ENCODE measurements at regions not wholly inside any gene's neighbourhood (a gene's known extent, or its start where the extent isn't known, plus 50 kb on each side); places are given as distances from the start of the nearest gene placed in this dataset.
A peak's percentile ranks its signal among the peaks of the same experiment; 100 is the strongest.

- peak in 2 of 3 donors; percentile 32 to 52 for DNase-seq
- ChIA-PET CTCF (no interaction called here), POLR2A (no interaction called here)
- Histone ChIP-seq H3K4me1 (ENCODE audit: control extremely low read depth in 1 of 4, control insufficient read depth in 4 of 4, insufficient read depth in 4 of 4, low read length in 3 of 4) (peaks cover 0 to 12% (median 8%) of the 10 kb centered on the region in 4 experiments), H3K27ac (ENCODE audit: insufficient read depth in 1 of 2, low read depth in 1 of 2, low read length in 2 of 2, poor library complexity in 1 of 2, severe bottlenecking in 2 of 2) (no peak overlapping the region), H3K27me3 (replicated peaks in 2 of 5; ENCODE audit: control insufficient read depth in 4 of 5, insufficient read depth in 5 of 5, low read length in 4 of 5) (peaks cover 0 to 1% (median 0%) of the 10 kb centered on the region in 5 experiments), H3K4me3 (ENCODE audit: control insufficient read depth in 1 of 7, extremely low read depth in 1 of 7, insufficient read depth in 4 of 7, low read depth in 2 of 7, low read length in 6 of 7) (no peak overlapping the region), H3K9me3 (ENCODE audit: control extremely low read depth in 1 of 5, control insufficient read depth in 4 of 5, insufficient read depth in 2 of 5, low read depth in 1 of 5, low read length in 4 of 5) (peaks cover 2 to 34% (median 18%) of the 10 kb centered on the region in 5 experiments), H3K36me3 (ENCODE audit: control insufficient read depth in 4 of 4, insufficient read depth in 4 of 4, low read length in 3 of 4) (no peaks in the 10 kb centered on the region)
- 53% methylated on average over 5 of the region's 5 CpGs for WGBS (ENCODE audit: insufficient coverage)
Observed at GRCh38 chr20:60292001-60292520, 333.8 kb downstream of the CDH26 start.

- ChIA-PET POLR2A (interaction anchor here (0.5 kb wide), 1 partner anchor 107 kb away, joined by 3 read pairs; no protein-coding TSS in a partner anchor), CTCF (no interaction called here)
- Histone ChIP-seq H3K9me3 (ENCODE audit: control extremely low read depth in 1 of 5, control insufficient read depth in 4 of 5, insufficient read depth in 2 of 5, low read depth in 1 of 5, low read length in 4 of 5) (peaks cover 2 to 26% (median 12%) of the 10 kb centered on the region in 5 experiments), H3K27ac (ENCODE audit: insufficient read depth in 1 of 2, low read depth in 1 of 2, low read length in 2 of 2, poor library complexity in 1 of 2, severe bottlenecking in 2 of 2) (no peak overlapping the region), H3K36me3 (ENCODE audit: control insufficient read depth in 4 of 4, insufficient read depth in 4 of 4, low read length in 3 of 4) (no peaks in the 10 kb centered on the region), H3K4me3 (ENCODE audit: control insufficient read depth in 1 of 7, extremely low read depth in 1 of 7, insufficient read depth in 4 of 7, low read depth in 2 of 7, low read length in 6 of 7) (no peak overlapping the region), H3K4me1 (ENCODE audit: control extremely low read depth in 1 of 4, control insufficient read depth in 4 of 4, insufficient read depth in 4 of 4, low read length in 3 of 4) (peaks cover 0 to 12% (median 8%) of the 10 kb centered on the region in 4 experiments), H3K27me3 (replicated peaks in 2 of 5; ENCODE audit: control insufficient read depth in 4 of 5, insufficient read depth in 5 of 5, low read length in 4 of 5) (peaks cover 0 to 1% (median 0%) of the 10 kb centered on the region in 5 experiments)
- WGBS (ENCODE audit: insufficient coverage) = 11% methylated on average over 8 of the region's 8 CpGs
- DNase-seq = peak in 2 of 3 donors; percentile 36 to 45
Observed at GRCh38 chr20:60294632-60295031, 336.4 kb downstream of the CDH26 start.

- Histone ChIP-seq H3K27ac (ENCODE audit: insufficient read depth in 1 of 2, low read depth in 1 of 2, low read length in 2 of 2, poor library complexity in 1 of 2, severe bottlenecking in 2 of 2) (no peak overlapping the region), H3K4me1 (ENCODE audit: control extremely low read depth in 1 of 4, control insufficient read depth in 4 of 4, insufficient read depth in 4 of 4, low read length in 3 of 4) (peaks cover 0 to 12% (median 8%) of the 10 kb centered on the region in 4 experiments), H3K36me3 (ENCODE audit: control insufficient read depth in 4 of 4, insufficient read depth in 4 of 4, low read length in 3 of 4) (no peaks in the 10 kb centered on the region), H3K9me3 (ENCODE audit: control extremely low read depth in 1 of 5, control insufficient read depth in 4 of 5, insufficient read depth in 2 of 5, low read depth in 1 of 5, low read length in 4 of 5) (peaks cover 2 to 21% (median 8%) of the 10 kb centered on the region in 5 experiments), H3K4me3 (ENCODE audit: control insufficient read depth in 1 of 7, extremely low read depth in 1 of 7, insufficient read depth in 4 of 7, low read depth in 2 of 7, low read length in 6 of 7) (no peak overlapping the region), H3K27me3 (replicated peaks in 2 of 5; ENCODE audit: control insufficient read depth in 4 of 5, insufficient read depth in 5 of 5, low read length in 4 of 5) (peaks cover 0 to 1% (median 0%) of the 10 kb centered on the region in 5 experiments)
- DNase-seq = no peak
- ChIA-PET POLR2A (no interaction called here), CTCF (no interaction called here)
- WGBS (ENCODE audit: insufficient coverage) = 100% methylated on average over 1 of the region's 2 CpGs
Observed at GRCh38 chr20:60295214-60295613, 337.0 kb downstream of the CDH26 start.

- Histone ChIP-seq H3K27me3 (replicated peaks in 2 of 5; ENCODE audit: control insufficient read depth in 4 of 5, insufficient read depth in 5 of 5, low read length in 4 of 5) (peaks cover 0 to 7% (median 0%) of the 10 kb centered on the region in 5 experiments), H3K4me3 (ENCODE audit: control insufficient read depth in 1 of 7, extremely low read depth in 1 of 7, insufficient read depth in 4 of 7, low read depth in 2 of 7, low read length in 6 of 7) (no peak overlapping the region), H3K36me3 (ENCODE audit: control insufficient read depth in 4 of 4, insufficient read depth in 4 of 4, low read length in 3 of 4) (no peaks in the 10 kb centered on the region), H3K27ac (ENCODE audit: insufficient read depth in 1 of 2, low read depth in 1 of 2, low read length in 2 of 2, poor library complexity in 1 of 2, severe bottlenecking in 2 of 2) (no peak overlapping the region), H3K4me1 (ENCODE audit: control extremely low read depth in 1 of 4, control insufficient read depth in 4 of 4, insufficient read depth in 4 of 4, low read length in 3 of 4) (peaks cover 0 to 10% (median 6%) of the 10 kb centered on the region in 4 experiments), H3K9me3 (ENCODE audit: control extremely low read depth in 1 of 5, control insufficient read depth in 4 of 5, insufficient read depth in 2 of 5, low read depth in 1 of 5, low read length in 4 of 5) (no peaks in the 10 kb centered on the region)
- CTCF ChIA-PET = no interaction called here
- POLR2A ChIA-PET = no interaction called here
- no peak for DNase-seq
- WGBS (ENCODE audit: insufficient coverage) = 100% methylated on average over 5 of the region's 9 CpGs
Observed at GRCh38 chr20:60297649-60298048, 339.4 kb downstream of the CDH26 start.

- ChIA-PET CTCF (no interaction called here), POLR2A (no interaction called here)
- peaks cover 0 to 13% (median 0%) of the 10 kb centered on the region in 5 experiments for H3K27me3 ChIP-seq (replicated peaks in 2 of 5; ENCODE audit: control insufficient read depth in 4 of 5, insufficient read depth in 5 of 5, low read length in 4 of 5)
- peaks cover 0 to 10% (median 6%) of the 10 kb centered on the region in 4 experiments for H3K4me1 ChIP-seq (ENCODE audit: control extremely low read depth in 1 of 4, control insufficient read depth in 4 of 4, insufficient read depth in 4 of 4, low read length in 3 of 4)
- no peaks in the 10 kb centered on the region for H3K9me3 ChIP-seq (ENCODE audit: control extremely low read depth in 1 of 5, control insufficient read depth in 4 of 5, insufficient read depth in 2 of 5, low read depth in 1 of 5, low read length in 4 of 5)
- H3K27ac ChIP-seq (ENCODE audit: insufficient read depth in 1 of 2, low read depth in 1 of 2, low read length in 2 of 2, poor library complexity in 1 of 2, severe bottlenecking in 2 of 2) = no peak overlapping the region
- H3K4me3 ChIP-seq (ENCODE audit: control insufficient read depth in 1 of 7, extremely low read depth in 1 of 7, insufficient read depth in 4 of 7, low read depth in 2 of 7, low read length in 6 of 7) = no peak overlapping the region
- no peaks in the 10 kb centered on the region for H3K36me3 ChIP-seq (ENCODE audit: control insufficient read depth in 4 of 4, insufficient read depth in 4 of 4, low read length in 3 of 4)
- DNase-seq = no peak
- WGBS (ENCODE audit: insufficient coverage) = 95% methylated on average over 5 of the region's 5 CpGs
Observed at GRCh38 chr20:60298647-60299046, 340.4 kb downstream of the CDH26 start.

- 100% methylated on average over 8 of the region's 12 CpGs for WGBS (ENCODE audit: insufficient coverage)
Observed at GRCh38 chr20:60299951-60300350, 341.7 kb downstream of the CDH26 start.

GRCh38 chr20:60300374-60300773 lies 342.2 kb downstream of the CDH26 start:
- WGBS (ENCODE audit: insufficient coverage) = 100% methylated on average over 1 of the region's 3 CpGs
- no peaks in the 10 kb centered on the region for H3K9me3 ChIP-seq (ENCODE audit: control extremely low read depth in 1 of 5, control insufficient read depth in 4 of 5, insufficient read depth in 2 of 5, low read depth in 1 of 5, low read length in 4 of 5)
- no peak for DNase-seq
- H3K4me1 ChIP-seq (ENCODE audit: control extremely low read depth in 1 of 4, control insufficient read depth in 4 of 4, insufficient read depth in 4 of 4, low read length in 3 of 4) = no peaks in the 10 kb centered on the region
- H3K36me3 ChIP-seq (ENCODE audit: control insufficient read depth in 4 of 4, insufficient read depth in 4 of 4, low read length in 3 of 4) = no peaks in the 10 kb centered on the region
- peaks cover 0 to 16% (median 0%) of the 10 kb centered on the region in 5 experiments for H3K27me3 ChIP-seq (replicated peaks in 2 of 5; ENCODE audit: control insufficient read depth in 4 of 5, insufficient read depth in 5 of 5, low read length in 4 of 5)
- ChIA-PET POLR2A (no interaction called here), CTCF (no interaction called here)
- H3K4me3 ChIP-seq (ENCODE audit: control insufficient read depth in 1 of 7, extremely low read depth in 1 of 7, insufficient read depth in 4 of 7, low read depth in 2 of 7, low read length in 6 of 7) = no peak overlapping the region
- no peak overlapping the region for H3K27ac ChIP-seq (ENCODE audit: insufficient read depth in 1 of 2, low read depth in 1 of 2, low read length in 2 of 2, poor library complexity in 1 of 2, severe bottlenecking in 2 of 2)

More at GRCh38 chr20:60299951-60300350, 341.7 kb downstream of the CDH26 start:
- ChIA-PET POLR2A (no interaction called here), CTCF (no interaction called here)
- H3K36me3 ChIP-seq (ENCODE audit: control insufficient read depth in 4 of 4, insufficient read depth in 4 of 4, low read length in 3 of 4) = no peaks in the 10 kb centered on the region
- peaks cover 0 to 1% (median 0%) of the 10 kb centered on the region in 4 experiments for H3K4me1 ChIP-seq (ENCODE audit: control extremely low read depth in 1 of 4, control insufficient read depth in 4 of 4, insufficient read depth in 4 of 4, low read length in 3 of 4)
- peaks cover 0 to 13% (median 0%) of the 10 kb centered on the region in 5 experiments for H3K27me3 ChIP-seq (replicated peaks in 2 of 5; ENCODE audit: control insufficient read depth in 4 of 5, insufficient read depth in 5 of 5, low read length in 4 of 5)
- no peak overlapping the region for H3K4me3 ChIP-seq (ENCODE audit: control insufficient read depth in 1 of 7, extremely low read depth in 1 of 7, insufficient read depth in 4 of 7, low read depth in 2 of 7, low read length in 6 of 7)
- no peaks in the 10 kb centered on the region for H3K9me3 ChIP-seq (ENCODE audit: control extremely low read depth in 1 of 5, control insufficient read depth in 4 of 5, insufficient read depth in 2 of 5, low read depth in 1 of 5, low read length in 4 of 5)
- H3K27ac ChIP-seq (ENCODE audit: insufficient read depth in 1 of 2, low read depth in 1 of 2, low read length in 2 of 2, poor library complexity in 1 of 2, severe bottlenecking in 2 of 2) = no peak overlapping the region
- no peak for DNase-seq

Measured in common myeloid progenitor, CD34-positive (primary cell).